Endothelial cell of umbilical vein (primary cell): ENCODE measurements at regions not wholly inside any gene's neighbourhood (a gene's known extent, or its start where the extent isn't known, plus 50 kb on each side); places are given as distances from the start of the nearest gene placed in this dataset.
"Not testable (repeated sequence)": the region's sequence is repeated elsewhere in the genome, so short reads cannot be mapped to it uniquely, and the experiment has no call there.

Source experiments
- CTCF ChIP-seq, 2 donors: IDR thresholded peaks; 1 replicate in 1 of 2; 2 replicates in 1 of 2; pipeline ENCODE4 v1.5.1; 2011; ENCODE audit warnings: low read length in 2 of 2, mild to moderate bottlenecking in 2 of 2, moderate library complexity in 2 of 2, control low read depth in 1 of 2, inconsistent platforms in 1 of 2, low read depth in 1 of 2; ENCODE audit not compliant: insufficient read depth in 1 of 2; ENCODE audit errors: extremely low read depth in 1 of 2
- FOS ChIP-seq: IDR thresholded peaks from 2 replicates; pipeline ENCODE4 v1.6.1; 2011; ENCODE audit warnings: mild to moderate bottlenecking, low read length, moderate library complexity, borderline replicate concordance; ENCODE audit not compliant: insufficient read depth
- MAX ChIP-seq: IDR thresholded peaks from 2 replicates; pipeline ENCODE4 v1.6.1; 2011; ENCODE audit not compliant: insufficient read depth, insufficient read length
- POLR2A ChIP-seq: IDR thresholded peaks from 2 replicates; pipeline ENCODE4 v1.6.1; 2012; ENCODE audit warnings: low read depth, mild to moderate bottlenecking, control low read depth, low read length

GRCh38 chrX:89557146-89557545 lies 364.6 kb upstream of the TGIF2LX start:
- TF ChIP-seq CTCF (IDR thresholded peaks at IDR 0.05; ENCODE audit: extremely low read depth in 1 of 2, insufficient read depth in 1 of 2, low read depth in 1 of 2, low read length in 2 of 2); MAX; FOS; POLR2A: not testable (repeated sequence)
